Liver (tissue), 8 donors: ENCODE measurements at regions not wholly inside any gene's neighbourhood (a gene's known extent, or its start where the extent isn't known, plus 50 kb on each side); places are given as distances from the start of the nearest gene placed in this dataset.

ENCODE experiments used
- DNase-seq: peaks from one replicate; pipeline ENCODE4 v3.0.0-alpha.2; 2017; ENCODE audit warnings: low spot score
- H3K27ac ChIP-seq, 2 donors: one replicate each; pipeline ENCODE4 v1.7.0; 2013; ENCODE audit warnings: inconsistent platforms in 2 of 2, low read length in 2 of 2, control low read depth in 1 of 2, low read depth in 1 of 2, mild to moderate bottlenecking in 1 of 2
- H3K27me3 ChIP-seq, 4 donors: one replicate each; pipeline versions ENCODE4 v1.6.1 to v1.7.0; 2013; ENCODE audit warnings: low read length in 3 of 4, inconsistent platforms in 1 of 4, mild to moderate bottlenecking in 1 of 4, moderate library complexity in 1 of 4; ENCODE audit not compliant: control insufficient read depth in 4 of 4, insufficient read depth in 4 of 4
- H3K36me3 ChIP-seq, 4 donors: one replicate each; pipeline versions ENCODE4 v1.6.1 to v1.7.0; 2013; ENCODE audit warnings: low read length in 3 of 4, mild to moderate bottlenecking in 3 of 4, low read depth in 1 of 4, moderate library complexity in 1 of 4; ENCODE audit not compliant: control insufficient read depth in 4 of 4, insufficient read depth in 3 of 4
- H3K4me1 ChIP-seq, 4 donors: one replicate each; pipeline versions ENCODE4 v1.6.1 to v1.7.0; 2013; ENCODE audit warnings: low read length in 3 of 4, mild to moderate bottlenecking in 3 of 4, moderate library complexity in 1 of 4; ENCODE audit not compliant: control insufficient read depth in 4 of 4, insufficient read depth in 4 of 4
- H3K4me3 ChIP-seq, 3 donors: one replicate each; pipeline versions ENCODE4 v1.6.1 to v1.7.0; 2013; ENCODE audit warnings: low read length in 3 of 3, control low read depth in 1 of 3, low read depth in 1 of 3, mild to moderate bottlenecking in 1 of 3
- H3K9ac ChIP-seq, 2 donors: one replicate each; pipeline ENCODE4 v1.7.0; 2013; ENCODE audit warnings: low read length in 2 of 2, mild to moderate bottlenecking in 2 of 2, moderate library complexity in 2 of 2, control low read depth in 1 of 2, low read depth in 1 of 2
- H3K9me3 ChIP-seq, 4 donors: one replicate each; pipeline versions ENCODE4 v1.6.1 to v1.7.0; 2013; ENCODE audit warnings: low read length in 3 of 4; ENCODE audit not compliant: control insufficient read depth in 4 of 4
- ATF3 ChIP-seq: IDR thresholded peaks from 2 replicates; pipeline ENCODE4 v1.6.1; 2016; ENCODE audit warnings: antibody characterized with exemption
- EGR1 ChIP-seq, 2 donors: IDR thresholded peaks; 2 replicates each; pipeline ENCODE4 v1.6.1; 2016 to 2018; ENCODE audit warnings: antibody characterized with exemption in 2 of 2, low read depth in 2 of 2
- FOXA1 ChIP-seq: IDR thresholded peaks from 2 replicates; pipeline ENCODE4 v1.6.1; 2016; ENCODE audit warnings: antibody characterized with exemption
- FOXA2 ChIP-seq: IDR thresholded peaks from 2 replicates; pipeline ENCODE4 v1.6.1; 2016; ENCODE audit warnings: antibody characterized with exemption
- GABPA ChIP-seq, 2 donors: IDR thresholded peaks in 1 of 2; conservative IDR thresholded peaks in 1 of 2; 2 replicates each; pipeline ENCODE4 v1.6.1; 2016; ENCODE audit warnings: antibody characterized with exemption in 2 of 2, mild to moderate bottlenecking in 1 of 2, moderate library complexity in 1 of 2
- HNF4A ChIP-seq, 2 donors: conservative IDR thresholded peaks; 2 replicates each; pipeline ENCODE4 v1.6.1; 2016; ENCODE audit warnings: antibody characterized with exemption in 2 of 2, mild to moderate bottlenecking in 2 of 2
- HNF4G ChIP-seq: IDR thresholded peaks from 2 replicates; pipeline ENCODE4 v1.6.1; 2016; ENCODE audit warnings: antibody characterized with exemption
- JUND ChIP-seq, 2 donors: IDR thresholded peaks; 2 replicates each; pipeline ENCODE4 v1.6.1; 2016; ENCODE audit warnings: antibody characterized with exemption in 2 of 2
- MAX ChIP-seq: IDR thresholded peaks from 2 replicates; pipeline ENCODE4 v1.6.1; 2016; ENCODE audit warnings: antibody characterized with exemption
- RAD21 ChIP-seq, 2 donors: IDR thresholded peaks; 2 replicates each; pipeline ENCODE4 v1.6.1; 2016; ENCODE audit warnings: antibody characterized with exemption in 2 of 2, mild to moderate bottlenecking in 2 of 2
- TAF1 ChIP-seq: conservative IDR thresholded peaks from 2 replicates; pipeline ENCODE4 v1.6.1; 2016; ENCODE audit warnings: antibody characterized with exemption, mild to moderate bottlenecking
- YY1 ChIP-seq: IDR thresholded peaks from 2 replicates; pipeline ENCODE4 v1.6.1; 2016; ENCODE audit warnings: antibody characterized with exemption, mild to moderate bottlenecking
- WGBS: extraction: QIAGEN DNeasy Blood & Tissue Kit; methylation state at CpG from one replicate; pipeline ENCODE4 v1.1.7; 2013; 5-methylcytosine and 5-hydroxymethylcytosine counted together
- TF ChIP-seq, protein P1 (sequence below): fragments of 150-350 bp; IDR thresholded peaks from 2 replicates; pipeline ENCODE4 v1.5.1; 2017; ENCODE audit warnings: improper control_type of control experiment, low read depth, low read length; ENCODE audit not compliant: missing input control
- TF ChIP-seq, protein P2 (sequence below): IDR thresholded peaks from 2 replicates; pipeline ENCODE4 v1.6.1; 2016; ENCODE audit warnings: antibody characterized with exemption
- donor health status: healthy.
- donor health status: healthy.
- donor health status: healthy.
- donor health status: healthy.
- donor health status: healthy.

DNA sequence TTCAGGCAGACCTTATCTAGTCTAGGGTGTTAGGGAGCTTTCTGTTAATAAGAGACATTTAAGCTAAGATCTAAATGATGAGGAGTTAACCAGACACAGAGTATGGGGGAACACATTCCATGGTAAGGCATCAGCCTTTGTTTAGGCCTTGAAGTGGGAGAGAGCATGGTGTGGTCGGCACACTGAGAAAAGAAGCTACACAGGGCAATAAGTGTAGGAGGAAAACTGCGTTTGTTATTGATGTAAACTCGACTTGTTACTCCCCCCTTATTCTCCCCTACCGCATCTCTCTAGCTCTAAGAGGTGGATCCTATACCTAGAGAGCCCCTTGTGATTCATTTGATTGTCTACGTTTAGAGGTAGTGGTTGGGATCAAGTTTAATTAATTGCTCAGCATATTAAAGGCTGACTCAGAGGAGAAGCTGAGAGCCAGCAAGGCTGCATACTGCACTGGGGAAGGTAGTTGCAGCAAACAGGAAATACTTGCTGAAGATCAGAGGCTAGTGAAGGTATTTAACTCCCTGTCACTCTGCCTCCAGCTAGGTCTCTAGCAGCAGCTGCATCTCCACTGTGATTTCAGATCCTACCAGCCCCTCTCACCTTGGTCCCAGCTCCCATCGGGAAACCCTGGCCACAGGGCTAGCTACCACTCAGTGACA lies 86.8 kb upstream of the TEAD1 start:
- Histone ChIP-seq H3K27ac (no peak overlapping the region), H3K27me3 (no peaks in the 10 kb centered on the region), H3K4me1 (peaks cover 3 to 13% (median 9%) of the 10 kb centered on the region in 4 donors), H3K9me3 (no peaks in the 10 kb centered on the region), H3K9ac (no peak overlapping the region), H3K4me3 (no peak overlapping the region), H3K36me3 (no peaks in the 10 kb centered on the region)
- DNase-seq = no peak
- 72% methylated on average over 6 of the region's 6 CpGs for WGBS
- no peak for TF ChIP-seq FOXA1
- TF ChIP-seq GABPA (IDR thresholded peaks at IDR 0.05 in 1 of 2, conservative IDR thresholded peaks at IDR 0.05 in 1 of 2) = no peak
- TF ChIP-seq ATF3 = no peak
- no peak for TF ChIP-seq EGR1 (IDR thresholded peaks at IDR 0.05; ENCODE audit: low read depth in 2 of 2)
- no peak for TF ChIP-seq YY1
- no peak for TF ChIP-seq RAD21 (IDR thresholded peaks at IDR 0.05)
- no peak for TF ChIP-seq JUND (IDR thresholded peaks at IDR 0.05)
- no peak for TF ChIP-seq HNF4A (conservative IDR thresholded peaks at IDR 0.05)
- TF ChIP-seq HNF4G = no peak
- TF ChIP-seq, protein P1, sequence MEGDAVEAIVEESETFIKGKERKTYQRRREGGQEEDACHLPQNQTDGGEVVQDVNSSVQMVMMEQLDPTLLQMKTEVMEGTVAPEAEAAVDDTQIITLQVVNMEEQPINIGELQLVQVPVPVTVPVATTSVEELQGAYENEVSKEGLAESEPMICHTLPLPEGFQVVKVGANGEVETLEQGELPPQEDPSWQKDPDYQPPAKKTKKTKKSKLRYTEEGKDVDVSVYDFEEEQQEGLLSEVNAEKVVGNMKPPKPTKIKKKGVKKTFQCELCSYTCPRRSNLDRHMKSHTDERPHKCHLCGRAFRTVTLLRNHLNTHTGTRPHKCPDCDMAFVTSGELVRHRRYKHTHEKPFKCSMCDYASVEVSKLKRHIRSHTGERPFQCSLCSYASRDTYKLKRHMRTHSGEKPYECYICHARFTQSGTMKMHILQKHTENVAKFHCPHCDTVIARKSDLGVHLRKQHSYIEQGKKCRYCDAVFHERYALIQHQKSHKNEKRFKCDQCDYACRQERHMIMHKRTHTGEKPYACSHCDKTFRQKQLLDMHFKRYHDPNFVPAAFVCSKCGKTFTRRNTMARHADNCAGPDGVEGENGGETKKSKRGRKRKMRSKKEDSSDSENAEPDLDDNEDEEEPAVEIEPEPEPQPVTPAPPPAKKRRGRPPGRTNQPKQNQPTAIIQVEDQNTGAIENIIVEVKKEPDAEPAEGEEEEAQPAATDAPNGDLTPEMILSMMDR = no peak
- no peak for TF ChIP-seq TAF1
- TF ChIP-seq MAX = no peak

DNA sequence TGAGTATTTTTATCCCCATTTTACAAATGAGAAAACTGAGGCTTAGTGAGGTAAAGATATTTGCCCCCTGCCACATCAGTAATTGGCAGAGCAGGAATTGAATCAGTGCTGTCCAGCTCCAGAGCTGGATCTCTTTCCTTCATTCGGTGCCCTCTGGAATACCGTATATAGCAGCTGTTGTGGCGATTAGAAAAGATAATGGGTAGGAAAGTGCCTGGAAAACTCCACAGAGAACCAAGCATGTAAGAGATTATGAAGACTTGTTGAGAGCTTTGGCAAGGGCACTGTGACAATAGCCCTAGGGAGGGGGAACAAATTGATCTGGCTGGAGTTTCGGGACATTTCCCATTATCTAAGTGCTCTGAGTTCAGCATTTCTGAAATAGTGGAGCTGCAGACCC lies 82.5 kb upstream of the TEAD1 start:
- no peaks in the 10 kb centered on the region for H3K9me3 ChIP-seq
- no peak for DNase-seq
- H3K27me3 ChIP-seq = no peaks in the 10 kb centered on the region
- 95% methylated on average over 4 of the region's 4 CpGs for WGBS
- H3K4me3 ChIP-seq = no peak overlapping the region
- TF ChIP-seq TAF1 (no peak), HNF4A (conservative IDR thresholded peaks at IDR 0.05) (no peak), FOXA2 (no peak), EGR1 (IDR thresholded peaks at IDR 0.05; ENCODE audit: low read depth in 2 of 2) (no peak), RAD21 (IDR thresholded peaks at IDR 0.05) (no peak), GABPA (IDR thresholded peaks at IDR 0.05 in 1 of 2, conservative IDR thresholded peaks at IDR 0.05 in 1 of 2) (no peak), FOXA1 (no peak)
- TF ChIP-seq, protein P2, sequence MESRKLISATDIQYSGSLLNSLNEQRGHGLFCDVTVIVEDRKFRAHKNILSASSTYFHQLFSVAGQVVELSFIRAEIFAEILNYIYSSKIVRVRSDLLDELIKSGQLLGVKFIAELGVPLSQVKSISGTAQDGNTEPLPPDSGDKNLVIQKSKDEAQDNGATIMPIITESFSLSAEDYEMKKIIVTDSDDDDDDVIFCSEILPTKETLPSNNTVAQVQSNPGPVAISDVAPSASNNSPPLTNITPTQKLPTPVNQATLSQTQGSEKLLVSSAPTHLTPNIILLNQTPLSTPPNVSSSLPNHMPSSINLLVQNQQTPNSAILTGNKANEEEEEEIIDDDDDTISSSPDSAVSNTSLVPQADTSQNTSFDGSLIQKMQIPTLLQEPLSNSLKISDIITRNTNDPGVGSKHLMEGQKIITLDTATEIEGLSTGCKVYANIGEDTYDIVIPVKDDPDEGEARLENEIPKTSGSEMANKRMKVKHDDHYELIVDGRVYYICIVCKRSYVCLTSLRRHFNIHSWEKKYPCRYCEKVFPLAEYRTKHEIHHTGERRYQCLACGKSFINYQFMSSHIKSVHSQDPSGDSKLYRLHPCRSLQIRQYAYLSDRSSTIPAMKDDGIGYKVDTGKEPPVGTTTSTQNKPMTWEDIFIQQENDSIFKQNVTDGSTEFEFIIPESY = no peak
- H3K9ac ChIP-seq = no peak overlapping the region
- H3K4me1 ChIP-seq = peaks cover 0 to under 1% (median 0%) of the 10 kb centered on the region in 4 donors
- no peak overlapping the region for H3K27ac ChIP-seq
- no peaks in the 10 kb centered on the region for H3K36me3 ChIP-seq
